HepG2 (cell line): ENCODE measurements at regions not wholly inside any gene's neighbourhood (a gene's known extent, or its start where the extent isn't known, plus 50 kb on each side); places are given as distances from the start of the nearest gene placed in this dataset.

Experiments used
- TCF7L2 ChIP-seq: IDR thresholded peaks from 2 replicates; pipeline ENCODE4 v1.6.1; 2011; ENCODE audit warnings: mild to moderate bottlenecking, low read depth, low read length, moderate library complexity
- ZNF138 ChIP-seq: sonication (generic); formaldehyde crosslinking; IDR thresholded peaks from 2 replicates; pipeline ENCODE4 v1.5.0; 2020; ENCODE audit warnings: mild to moderate bottlenecking, low read depth, missing genetic modification reagents
- TF ChIP-seq, protein P1 (sequence below): sonication (generic); formaldehyde crosslinking; IDR thresholded peaks from 2 replicates; pipeline ENCODE4 v1.4.0; 2020; ENCODE audit warnings: mild to moderate bottlenecking, missing genetic modification reagents

DNA sequence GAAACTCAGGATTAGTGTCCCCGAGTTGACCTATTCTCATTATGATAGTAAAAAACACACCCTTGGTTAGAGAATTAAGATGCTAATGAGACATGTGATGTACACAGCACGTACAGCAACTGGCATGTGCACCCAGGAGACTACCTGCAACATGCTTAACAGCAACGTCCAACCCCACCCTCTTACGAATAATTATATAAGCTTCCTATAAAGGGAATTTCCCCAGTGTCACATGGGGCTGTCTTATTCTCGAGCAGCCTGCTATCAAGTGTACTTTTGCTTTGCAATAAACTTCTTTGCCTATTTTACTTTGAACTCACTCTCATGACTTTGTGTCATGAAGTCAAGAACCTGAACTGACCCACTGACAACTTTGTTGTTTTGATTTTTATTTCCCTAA, 62.4 kb upstream of the PMFBP1 start:
- no peak for TF ChIP-seq ZNF138 (CRISPR knock-in tag)
- TF ChIP-seq TCF7L2 = no peak
- TF ChIP-seq, protein P1, sequence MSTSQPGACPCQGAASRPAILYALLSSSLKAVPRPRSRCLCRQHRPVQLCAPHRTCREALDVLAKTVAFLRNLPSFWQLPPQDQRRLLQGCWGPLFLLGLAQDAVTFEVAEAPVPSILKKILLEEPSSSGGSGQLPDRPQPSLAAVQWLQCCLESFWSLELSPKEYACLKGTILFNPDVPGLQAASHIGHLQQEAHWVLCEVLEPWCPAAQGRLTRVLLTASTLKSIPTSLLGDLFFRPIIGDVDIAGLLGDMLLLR (CRISPR knock-in tag) = no peak
